NK-92 treated with Interleukin-12 subunit alpha and Interleukin-12 subunit beta, amount 100 ng/mL, for 24 hours (cell line): ENCODE measurements at regions not wholly inside any gene's neighbourhood (a gene's known extent, or its start where the extent isn't known, plus 50 kb on each side); places are given as distances from the start of the nearest gene placed in this dataset.
"Not testable (repeated sequence)": the region's sequence is repeated elsewhere in the genome, so short reads cannot be mapped to it uniquely, and the experiment has no call there.

Experiments
- DNase-seq: peaks from one replicate; lab custom pipeline; 2025; lab: John Stamatoyannopoulos, UW

GRCh38 chr6:67047996-67048395 lies 1341.0 kb upstream of the EYS start:
- DNase-seq: no peak

GRCh38 chr6:67045076-67045475 lies 1338.0 kb upstream of the EYS start:
- no peak for DNase-seq

DNA sequence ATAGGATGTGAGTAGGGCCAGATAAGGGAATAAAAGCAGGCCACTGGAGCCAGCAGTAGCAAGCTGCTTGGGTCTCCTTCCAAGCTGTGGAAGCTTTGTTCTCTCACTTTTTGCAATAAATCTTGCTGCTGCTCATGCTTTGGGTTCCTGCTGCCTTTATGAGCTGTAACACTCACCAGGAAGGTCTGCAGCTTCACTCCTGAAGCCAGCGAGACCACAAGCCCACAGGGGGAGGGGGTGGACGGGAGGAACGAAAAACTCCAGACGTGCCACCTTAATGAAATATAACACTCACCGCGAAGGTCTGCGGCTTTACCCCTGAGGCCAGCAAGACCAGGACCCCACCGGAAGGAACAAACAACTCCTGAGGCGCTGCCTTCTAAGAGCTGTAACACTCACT lies 1324.4 kb upstream of the EYS start:
- no peak for DNase-seq

DNA sequence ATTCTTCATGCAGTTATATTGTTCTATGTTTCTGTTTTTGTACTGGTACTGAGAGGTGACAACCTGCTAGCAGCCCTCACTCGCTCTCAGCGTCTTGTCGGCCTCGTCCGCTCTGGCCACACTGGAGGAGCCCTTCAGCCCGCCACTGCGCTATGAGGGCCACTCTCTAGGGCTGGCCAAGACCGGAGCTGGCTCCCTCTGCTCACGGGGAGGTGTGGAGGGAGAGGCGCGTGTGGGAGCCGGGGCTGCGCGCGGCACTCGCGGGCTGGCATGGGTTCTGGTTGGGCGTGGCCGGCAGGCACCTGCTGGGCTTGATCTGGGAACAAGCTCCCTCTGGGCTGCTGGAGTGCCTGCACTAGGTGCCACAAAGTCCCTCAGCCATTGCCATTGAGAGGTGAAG lies 1323.8 kb upstream of the EYS start:
- no peak for DNase-seq

DNA sequence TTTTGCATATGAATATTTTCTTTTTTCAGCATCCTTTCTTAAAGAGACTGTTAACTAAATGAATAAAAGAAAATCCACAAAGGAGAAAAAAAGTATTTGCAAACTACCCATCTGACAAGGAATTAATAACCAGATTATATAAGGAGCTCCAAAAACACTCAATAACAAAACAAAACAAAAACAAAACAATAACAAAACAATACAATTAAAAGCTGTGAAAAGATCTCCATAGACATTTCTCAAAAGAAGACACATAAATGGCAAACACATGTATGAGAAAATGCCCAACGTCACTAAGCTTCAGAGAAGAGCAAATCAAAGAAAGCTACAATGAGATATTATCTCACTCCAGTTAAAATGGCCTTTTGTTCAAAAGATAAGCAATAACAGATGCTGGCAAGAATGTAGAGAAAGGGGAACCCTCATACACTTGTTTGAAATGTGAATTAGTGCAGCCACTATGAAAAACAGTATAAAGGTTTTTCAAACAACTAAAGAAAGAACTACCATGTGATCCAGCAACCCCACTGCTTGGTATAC lies 1310.0 kb upstream of the EYS start:
- no peak for DNase-seq

DNA sequence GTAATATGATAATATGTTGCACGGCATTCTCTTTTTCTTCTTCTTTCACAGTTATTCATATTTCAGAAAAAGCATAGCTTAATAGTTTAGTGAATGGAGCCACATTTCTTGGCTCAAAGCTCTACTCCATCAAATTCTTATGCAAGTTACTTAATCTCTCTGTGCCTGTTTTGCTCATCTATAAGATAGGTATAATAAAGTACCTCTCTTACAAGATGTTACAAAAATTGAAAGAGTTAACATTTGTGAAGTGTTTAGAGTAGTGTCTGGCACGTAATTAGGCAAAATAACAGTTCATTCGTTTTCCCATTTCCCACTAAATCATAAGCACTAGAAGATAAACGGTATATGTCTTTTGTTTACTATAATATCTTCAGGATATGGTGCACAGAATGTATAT lies 1304.4 kb upstream of the EYS start:
- DNase-seq: no peak

- no peak for DNase-seq
These were observed 1302.8 kb upstream of the EYS start for GRCh38 chr6:67009818-67010217.

- no peak for DNase-seq
These were observed 1296.8 kb upstream of the EYS start for GRCh38 chr6:67003844-67004243.

GRCh38 chr6:67000121-67000520 lies 1293.1 kb upstream of the EYS start:
- DNase-seq: no peak

DNA sequence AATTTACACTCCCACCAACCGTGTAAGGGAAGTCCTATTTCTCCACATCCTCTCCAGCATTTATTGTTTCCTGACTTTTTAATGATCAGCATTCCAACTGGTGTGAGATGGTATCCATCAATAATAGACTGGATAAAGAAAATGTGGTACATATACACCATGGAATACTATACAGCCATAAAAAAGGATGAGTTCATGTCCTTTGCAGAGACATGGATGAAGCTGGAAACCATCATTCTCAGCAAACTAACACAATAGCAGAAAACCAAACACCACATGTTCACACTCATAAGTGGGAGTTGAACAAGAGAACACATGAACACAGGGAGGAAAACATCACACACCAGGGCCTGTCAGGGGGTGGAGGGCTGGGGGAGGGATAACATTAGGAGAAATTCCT lies 1290.6 kb upstream of the EYS start:
- not testable (repeated sequence) for DNase-seq

- DNase-seq: no peak
These were observed 1288.6 kb upstream of the EYS start for GRCh38 chr6:66995669-66996068.

GRCh38 chr6:66993708-66994107 lies 1286.7 kb upstream of the EYS start:
- DNase-seq: not testable (repeated sequence)

- no peak for DNase-seq
These were observed 1286.2 kb upstream of the EYS start for GRCh38 chr6:66993272-66993671.

- no peak for DNase-seq
These were observed 1285.6 kb upstream of the EYS start for GRCh38 chr6:66992660-66993059.

DNA sequence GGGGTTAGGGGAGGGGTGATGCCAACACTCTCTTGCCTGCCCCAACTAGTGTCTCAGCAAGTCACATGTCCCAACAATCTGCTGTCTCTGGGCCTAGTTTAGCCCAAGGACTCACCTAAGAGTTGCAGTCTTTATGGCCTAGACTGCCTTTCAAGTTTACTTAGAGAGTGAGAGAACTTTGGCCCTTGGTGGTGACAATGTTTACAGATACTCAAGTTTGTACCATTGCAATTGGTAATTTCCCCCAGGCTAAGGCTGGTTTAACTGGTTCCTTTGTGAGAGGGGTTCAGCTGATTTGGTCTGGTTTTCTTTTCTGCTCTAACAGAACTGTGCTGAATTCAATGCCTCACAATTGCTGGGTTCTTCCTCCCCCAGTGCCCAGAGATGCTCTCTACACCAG lies 1279.9 kb upstream of the EYS start:
- no peak for DNase-seq

- no peak for DNase-seq
These were observed 1278.8 kb upstream of the EYS start for GRCh38 chr6:66985816-66986215.

- DNase-seq: no peak
These were observed 1263.3 kb upstream of the EYS start for GRCh38 chr6:66970373-66970772.

DNA sequence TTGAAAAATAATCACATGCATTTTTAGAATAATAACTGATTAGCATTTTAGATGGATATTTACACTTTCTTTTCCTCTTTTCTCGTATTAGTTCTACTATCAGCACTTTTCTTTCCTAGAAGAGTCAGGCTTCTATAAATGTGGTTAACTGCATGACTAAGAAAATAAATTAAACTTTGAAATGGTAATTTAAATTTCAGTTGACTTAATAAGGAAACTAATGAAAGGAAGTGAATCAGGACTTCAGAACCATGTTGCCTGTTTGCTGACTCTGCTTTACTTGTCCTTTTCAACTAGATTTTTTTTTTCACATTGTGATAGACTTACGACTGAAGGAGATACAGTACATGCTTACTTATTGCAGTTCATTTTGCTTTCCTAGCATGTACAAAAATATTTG lies 1258.2 kb upstream of the EYS start:
- no peak for DNase-seq

- DNase-seq: no peak
These were observed 1257.2 kb upstream of the EYS start for GRCh38 chr6:66964216-66964615.

- no peak for DNase-seq
These were observed 1255.1 kb upstream of the EYS start for GRCh38 chr6:66962082-66962481.

DNA sequence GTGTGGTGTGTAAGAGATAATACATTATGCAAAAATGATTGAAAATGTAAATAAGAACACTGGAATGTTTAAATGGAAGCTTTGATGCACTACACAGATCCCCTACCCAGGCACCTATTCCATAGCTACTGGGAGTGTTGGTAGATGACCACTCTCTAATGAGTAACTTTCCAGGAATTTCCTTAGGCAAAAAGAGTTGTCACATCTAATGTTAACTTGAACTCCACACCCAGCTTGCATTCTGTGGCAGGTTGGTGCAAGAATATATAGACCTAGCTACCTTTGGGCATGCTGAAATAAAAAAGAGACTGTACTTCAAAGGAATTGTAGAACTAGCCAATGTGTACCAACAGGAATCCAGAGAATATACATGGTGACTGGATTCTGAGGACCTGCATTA lies 1254.2 kb upstream of the EYS start:
- DNase-seq: no peak

GRCh38 chr6:66949191-66949661 lies 1242.2 kb upstream of the EYS start:
- DNase-seq: no peak

- DNase-seq: no peak
These were observed 1241.1 kb upstream of the EYS start for GRCh38 chr6:66948106-66948505.

- DNase-seq: no peak
These were observed 1233.0 kb upstream of the EYS start for GRCh38 chr6:66940003-66940402.

DNA sequence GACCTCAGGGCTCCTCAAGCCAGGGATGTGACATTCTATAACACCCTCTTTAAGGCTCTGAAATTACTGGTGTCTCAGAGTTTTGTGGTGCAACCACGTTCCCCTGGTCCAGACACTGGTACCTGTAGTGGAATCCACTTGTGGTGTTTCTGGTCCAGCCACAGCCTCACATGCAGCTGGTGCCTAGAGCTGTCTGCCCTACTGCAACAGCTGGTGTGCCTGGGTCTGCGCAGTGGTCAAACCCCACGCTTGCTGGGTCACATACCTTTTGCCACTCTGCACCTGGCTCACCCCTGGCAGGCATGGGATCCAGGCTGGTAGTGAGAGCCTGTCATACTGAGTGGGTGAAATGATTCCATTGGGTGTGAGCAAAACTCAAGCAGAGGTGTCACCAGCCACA lies 1230.2 kb upstream of the EYS start:
- no peak for DNase-seq
